ENCODE measurements at regions not wholly inside any gene's neighbourhood (a gene's known extent, or its start where the extent isn't known, plus 50 kb on each side); places are given as distances from the start of the nearest gene placed in this dataset.

- DNase-seq, result no peak
Measured at GRCh38 chr2:60148716-60149115, 404.7 kb downstream of the BCL11A start.

- DNase-seq, result no peak
Measured at GRCh38 chr2:60140185-60140584, 413.3 kb downstream of the BCL11A start.

- DNase-seq, result no peak
Measured at GRCh38 chr2:60136913-60137312, 416.5 kb downstream of the BCL11A start.

GRCh38 chr2:60127191-60127590 lies 426.3 kb downstream of the BCL11A start:
- DNase-seq, result no peak

GRCh38 chr2:60125611-60126426 lies 427.6 kb downstream of the BCL11A start:
- no peak for DNase-seq

GRCh38 chr2:60119778-60120177 lies 433.7 kb downstream of the BCL11A start:
- no peak for DNase-seq

GRCh38 chr2:60118917-60119316 lies 434.5 kb downstream of the BCL11A start:
- no peak for DNase-seq

GRCh38 chr2:60118061-60118460 lies 435.4 kb downstream of the BCL11A start:
- no peak for DNase-seq

- DNase-seq, result no peak
Measured at GRCh38 chr2:60116161-60116875, 437.1 kb downstream of the BCL11A start.

- DNase-seq, result no peak
Measured at GRCh38 chr2:60109744-60110143, 443.7 kb downstream of the BCL11A start.

GRCh38 chr2:60106836-60107529 lies 446.5 kb downstream of the BCL11A start:
- no peak for DNase-seq

- no peak for DNase-seq
Measured at GRCh38 chr2:60105906-60106305, 447.5 kb downstream of the BCL11A start.

GRCh38 chr2:60104514-60105505 lies 448.6 kb downstream of the BCL11A start:
- DNase-seq, result no peak

- no peak for DNase-seq
Measured at GRCh38 chr2:60100034-60100433, 453.4 kb downstream of the BCL11A start.

- DNase-seq, result no peak
Measured at GRCh38 chr2:60098996-60099395, 454.5 kb downstream of the BCL11A start.

- DNase-seq, result no peak
Measured at GRCh38 chr2:60097298-60097697, 456.2 kb downstream of the BCL11A start.

- no peak for DNase-seq
Measured at GRCh38 chr2:60096556-60096955, 456.9 kb downstream of the BCL11A start.

GRCh38 chr2:60095903-60096302 lies 457.6 kb downstream of the BCL11A start:
- DNase-seq, result no peak

GRCh38 chr2:60095202-60095815 lies 458.1 kb downstream of the BCL11A start:
- no peak for DNase-seq

- no peak for DNase-seq
Measured at GRCh38 chr2:60094450-60094929, 459.0 kb downstream of the BCL11A start.

GRCh38 chr2:60092781-60093180 lies 460.7 kb downstream of the BCL11A start:
- DNase-seq, result no peak

GRCh38 chr2:60091894-60092293 lies 461.6 kb downstream of the BCL11A start:
- DNase-seq, result no peak

Measured in activated gamma-delta T cell treated with Interleukin-2 at 50 U/mL for 16 hours (primary cell).